SK-N-MC (cell line): ENCODE measurements at regions not wholly inside any gene's neighbourhood (a gene's known extent, or its start where the extent isn't known, plus 50 kb on each side); places are given as distances from the start of the nearest gene placed in this dataset.

Experiments
- EZH2 ChIP-seq: fragments of 200-600 bp; sonication (generic); IDR thresholded peaks from one replicate; pipeline ENCODE4 v1.6.1; 2017; ENCODE audit warnings: antibody characterized with exemption
- FOXP2 ChIP-seq: optimal IDR thresholded peaks from 2 replicates; pipeline ENCODE3; 2011; ENCODE audit warnings: mild to moderate bottlenecking, moderate library complexity; ENCODE audit not compliant: insufficient read depth; ENCODE audit errors: extremely low read length, control extremely low read depth
- POLR2AphosphoS5 ChIP-seq: IDR thresholded peaks from 2 replicates; pipeline ENCODE4 v1.6.1; 2012; ENCODE audit warnings: mild to moderate bottlenecking, low read depth, low read length, borderline replicate concordance

- no peak for TF ChIP-seq POLR2AphosphoS5
- no peak for TF ChIP-seq EZH2
- no peak for TF ChIP-seq FOXP2
These were observed 116.4 kb upstream of the HES1 start for GRCh38 chr3:194019398-194020165.
